Fibroblast of peridontal ligament (primary cell): ENCODE measurements at regions not wholly inside any gene's neighbourhood (a gene's known extent, or its start where the extent isn't known, plus 50 kb on each side); places are given as distances from the start of the nearest gene placed in this dataset.
"Not testable (repeated sequence)": the region's sequence is repeated elsewhere in the genome, so short reads cannot be mapped to it uniquely, and the experiment has no call there.

Experiments used
- DNase-seq: peaks from one replicate; pipeline ENCODE4 v3.0.0-alpha.2; 2010; ENCODE audit errors: extremely low read depth

- no peak for DNase-seq
Measured at GRCh38 chr7:67901808-67902480, 905.3 kb downstream of the TYW1 start.

- DNase-seq, result no peak
Measured at GRCh38 chr7:67907792-67908191, 911.2 kb downstream of the TYW1 start.

DNA sequence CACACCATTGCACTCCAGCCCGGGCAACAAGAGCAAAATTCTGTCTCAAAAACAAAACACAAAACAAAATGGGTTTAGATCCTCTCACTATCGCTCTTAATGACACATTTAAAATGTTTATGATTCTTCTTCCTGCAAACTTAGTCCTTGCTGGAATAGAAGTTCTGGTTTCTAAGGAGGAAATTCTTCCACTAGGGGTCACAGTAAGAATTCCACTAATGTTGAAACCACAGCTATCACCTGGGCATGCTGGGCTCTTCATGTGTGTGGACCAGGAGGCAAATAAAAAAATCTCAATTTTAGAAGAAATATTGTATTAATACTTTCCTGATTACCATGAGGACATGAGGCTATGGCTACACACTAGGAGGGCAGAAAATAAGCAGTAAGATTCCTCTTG lies 915.8 kb downstream of the TYW1 start:
- DNase-seq, result no peak

DNA sequence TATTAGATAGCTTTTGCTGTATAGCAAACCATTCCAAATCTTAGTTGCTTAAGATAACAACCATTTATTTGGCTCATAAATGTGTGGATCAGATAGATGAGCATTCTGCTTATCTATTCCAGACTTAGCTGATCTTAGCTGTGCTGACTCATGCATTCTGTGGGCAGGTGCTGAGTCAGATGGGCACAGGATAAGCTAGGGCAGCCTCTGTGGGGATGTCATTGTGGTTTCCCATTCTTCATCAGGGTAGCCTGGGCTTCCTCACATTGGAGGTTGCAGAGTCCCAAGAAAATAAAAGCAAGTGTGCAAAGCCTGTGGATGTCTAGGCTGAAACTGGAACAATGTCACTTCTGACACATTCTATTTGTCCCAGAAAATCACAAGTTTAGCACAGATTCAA lies 917.0 kb downstream of the TYW1 start:
- DNase-seq, result no peak

- DNase-seq, result not testable (repeated sequence)
Measured at GRCh38 chr7:67916111-67916510, 919.5 kb downstream of the TYW1 start.

DNA sequence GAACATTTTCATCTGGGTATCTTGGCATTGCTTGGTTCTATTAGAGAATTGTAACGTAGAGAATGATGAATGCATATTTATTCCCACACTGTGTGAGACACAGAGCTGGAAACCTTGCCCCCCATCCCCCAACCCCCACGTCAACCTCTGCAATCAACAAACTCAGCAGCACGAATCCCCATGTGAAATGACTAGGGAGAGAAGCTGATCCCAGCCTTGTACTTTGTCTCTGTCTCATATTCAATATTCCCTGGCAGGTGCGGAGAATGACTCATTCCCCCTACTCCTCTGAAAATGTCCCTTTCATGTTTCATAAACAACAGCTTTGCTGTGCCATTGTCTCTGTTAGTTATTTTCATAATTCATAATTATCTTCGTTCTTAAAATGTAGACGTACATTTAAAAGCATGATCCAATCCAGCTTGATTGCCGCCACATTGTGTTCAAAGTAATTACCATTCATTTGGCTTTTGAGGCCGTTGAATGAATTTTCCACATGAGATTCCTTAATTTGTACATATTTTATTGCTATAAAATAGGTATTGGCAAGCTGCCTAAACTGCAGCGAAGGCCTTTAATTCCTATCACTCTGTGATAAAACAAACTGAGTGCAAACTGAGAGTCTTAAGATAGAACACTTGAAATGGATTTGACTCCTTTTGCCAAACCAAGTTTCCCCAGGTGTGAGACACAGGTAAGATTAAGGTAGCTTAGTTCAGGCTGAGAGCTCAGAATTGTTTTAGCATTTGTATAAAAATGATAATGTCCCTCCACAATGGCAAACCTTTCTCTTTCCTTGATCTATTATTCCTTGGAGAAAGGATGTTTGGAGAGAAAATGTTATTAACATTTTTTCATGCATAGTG lies 920.2 kb downstream of the TYW1 start:
- DNase-seq, result no peak

DNA sequence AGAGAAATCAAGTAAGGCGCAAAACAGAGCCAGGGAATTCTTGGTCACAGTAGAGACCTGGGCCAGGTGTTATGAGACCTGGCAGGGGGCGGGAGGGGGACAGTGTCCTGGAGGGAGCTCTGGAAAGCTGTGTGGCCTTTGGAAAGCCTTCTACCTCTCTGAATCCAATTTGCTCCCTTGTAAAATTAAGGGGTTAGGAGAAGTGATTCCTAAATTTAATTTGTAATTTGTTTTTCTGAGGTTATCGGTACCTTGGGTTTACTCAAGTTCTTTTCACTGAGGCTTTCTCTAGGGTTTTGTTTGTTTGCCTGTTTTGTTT lies 920.8 kb downstream of the TYW1 start:
- DNase-seq, result no peak

DNA sequence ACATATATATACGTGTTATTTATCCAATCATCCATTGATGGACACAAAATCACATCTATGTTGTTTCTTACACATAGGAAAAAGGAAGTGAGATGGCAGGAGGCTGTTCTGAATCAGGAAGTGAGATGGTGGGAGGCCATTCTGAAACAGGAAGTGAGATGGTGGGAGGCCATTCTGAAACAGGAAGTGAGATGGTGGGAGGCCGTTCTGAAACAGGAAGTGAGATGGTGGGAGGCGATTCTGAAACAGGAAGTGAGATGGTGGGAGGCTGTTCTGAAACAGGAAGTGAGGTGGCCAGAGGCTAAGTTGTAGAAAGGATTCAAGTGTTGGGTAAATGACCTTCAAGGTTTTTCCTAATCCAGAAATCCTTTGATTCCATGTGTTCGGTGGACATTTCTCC lies 921.5 kb downstream of the TYW1 start:
- DNase-seq, result no peak

- no peak for DNase-seq
Measured at GRCh38 chr7:67923286-67923685, 926.7 kb downstream of the TYW1 start.

DNA sequence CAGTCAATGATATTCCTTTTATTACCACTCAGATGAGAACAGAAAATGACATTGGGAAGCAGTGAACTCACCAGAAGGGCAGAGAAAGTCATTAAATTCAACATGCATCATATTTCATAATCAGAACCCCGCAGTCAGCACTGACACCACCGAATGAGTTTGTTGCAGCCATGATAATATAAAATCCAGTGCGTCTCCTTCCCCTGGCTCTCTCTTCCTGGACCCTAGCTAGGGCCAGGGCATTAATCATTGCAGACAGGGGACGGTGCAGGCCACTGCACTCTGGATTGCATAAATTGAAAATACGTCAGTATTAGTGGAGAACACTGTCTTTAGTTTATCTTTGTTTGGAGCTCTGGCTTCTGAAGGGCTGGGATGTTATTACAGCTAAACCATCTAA lies 931.5 kb downstream of the TYW1 start:
- no peak for DNase-seq

- DNase-seq, result not testable (repeated sequence)
Measured at GRCh38 chr7:67936447-67936846, 939.8 kb downstream of the TYW1 start.

DNA sequence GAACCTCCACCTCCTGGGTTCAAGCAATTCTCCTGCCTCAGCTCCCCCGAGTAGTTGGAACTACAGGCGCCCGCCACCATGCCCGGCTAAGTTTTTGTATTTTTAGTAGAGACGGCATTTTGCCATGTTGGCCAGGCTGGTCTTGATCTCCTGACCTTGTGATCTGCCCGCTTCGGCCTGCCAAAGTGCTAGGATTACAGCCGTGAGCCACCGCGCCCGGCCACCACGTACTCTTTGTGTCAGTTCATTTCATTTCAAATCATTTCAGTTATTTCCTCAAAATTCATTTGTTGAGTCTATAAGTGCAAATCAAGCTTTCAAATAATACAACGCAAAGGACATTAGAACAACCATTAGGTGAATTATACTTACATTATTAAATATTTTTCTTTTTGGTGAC lies 943.8 kb downstream of the TYW1 start:
- DNase-seq, result no peak

GRCh38 chr7:67947191-67947590 lies 950.6 kb downstream of the TYW1 start:
- DNase-seq, result no peak

GRCh38 chr7:67947646-67948045 lies 951.0 kb downstream of the TYW1 start:
- DNase-seq, result no peak

GRCh38 chr7:67950321-67951083 lies 953.9 kb downstream of the TYW1 start:
- DNase-seq, result no peak

- no peak for DNase-seq
Measured at GRCh38 chr7:67955061-67955460, 958.4 kb downstream of the TYW1 start.

DNA sequence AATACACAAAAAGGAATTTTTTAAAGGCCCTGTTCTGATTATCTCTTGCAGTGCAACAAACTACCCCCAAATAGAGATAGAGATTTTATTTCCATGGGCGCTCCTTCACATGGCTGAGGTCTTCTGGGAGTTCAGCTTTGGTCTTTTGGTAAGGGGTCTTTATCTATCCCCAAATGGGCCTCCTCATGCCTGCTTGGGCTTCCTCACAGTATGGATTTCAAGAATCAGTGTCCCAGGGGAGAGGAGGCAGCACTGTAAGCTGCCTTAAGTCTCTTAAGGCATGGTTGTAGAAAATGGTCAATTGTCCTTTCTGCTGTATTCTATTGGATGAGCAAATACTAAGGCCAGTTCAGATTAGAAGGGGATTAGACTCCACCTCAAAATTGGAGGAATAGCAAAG lies 966.2 kb downstream of the TYW1 start:
- DNase-seq, result no peak

- no peak for DNase-seq
Measured at GRCh38 chr7:67976490-67976889, 979.9 kb downstream of the TYW1 start.

- DNase-seq, result no peak
Measured at GRCh38 chr7:67983486-67983885, 986.9 kb downstream of the TYW1 start.

DNA sequence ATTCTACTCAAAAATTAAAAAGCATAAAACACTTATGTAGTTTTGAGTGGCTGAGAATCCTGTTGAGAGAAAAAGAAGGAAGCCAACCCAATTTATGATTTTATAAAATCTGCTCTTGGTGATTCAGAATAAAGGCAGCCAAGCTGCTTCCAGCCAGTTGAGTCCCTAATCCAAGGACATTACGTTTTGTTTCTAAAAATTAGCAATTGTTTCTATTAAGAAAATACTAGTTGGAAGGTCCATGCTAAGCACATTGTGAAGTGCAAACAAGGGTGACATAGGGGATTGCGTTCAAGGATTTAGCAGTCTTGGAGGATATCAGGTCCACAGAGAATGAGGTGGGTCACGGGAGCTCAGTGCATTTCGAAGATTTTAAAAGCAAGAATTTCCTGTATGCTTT lies 987.7 kb downstream of the TYW1 start:
- DNase-seq, result no peak

- DNase-seq, result no peak
Measured at GRCh38 chr7:67989142-67989541, 992.5 kb downstream of the TYW1 start.

DNA sequence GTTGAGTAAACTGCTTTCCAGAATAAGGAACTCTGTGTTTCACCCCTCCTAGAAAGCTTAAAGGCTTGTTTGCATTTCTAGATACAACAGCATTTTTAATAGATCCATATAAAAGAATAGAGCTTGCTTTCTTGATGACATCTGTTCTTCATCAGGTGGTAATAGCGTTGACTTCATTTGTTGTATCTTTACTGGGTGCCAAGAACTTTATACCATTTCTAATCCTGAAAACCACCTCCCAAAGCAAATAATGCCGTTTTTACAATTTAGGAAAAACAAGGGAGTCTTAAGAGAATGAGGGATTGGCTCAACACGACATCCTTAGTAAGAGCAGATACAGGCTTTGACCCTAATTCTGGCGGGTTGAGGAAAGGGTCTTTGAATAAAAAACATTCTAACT lies 993.4 kb downstream of the TYW1 start:
- no peak for DNase-seq

DNA sequence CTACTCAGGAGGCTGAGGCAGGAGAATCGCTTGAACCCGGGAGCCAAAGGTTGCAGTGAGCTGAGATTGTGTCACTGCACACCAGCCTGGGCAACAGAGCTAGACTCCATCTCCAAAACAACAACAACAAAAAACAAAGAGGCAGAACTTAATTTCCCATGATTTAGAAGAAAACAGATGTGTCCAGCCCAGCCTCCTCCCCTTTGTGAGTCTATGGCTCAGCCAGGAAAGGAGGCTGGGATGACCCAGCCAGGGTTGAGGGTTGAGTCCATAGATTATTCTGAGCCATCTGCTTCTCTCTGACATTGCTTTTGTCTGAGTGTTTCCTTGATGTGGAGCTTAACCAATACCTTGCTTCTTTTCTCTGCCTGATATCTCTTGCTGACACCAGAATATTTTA lies 994.1 kb downstream of the TYW1 start:
- DNase-seq, result no peak
